Esophagus (tissue), 2 donors: ENCODE measurements at regions not wholly inside any gene's neighbourhood (a gene's known extent, or its start where the extent isn't known, plus 50 kb on each side); places are given as distances from the start of the nearest gene placed in this dataset.
"Not testable (repeated sequence)": the region's sequence is repeated elsewhere in the genome, so short reads cannot be mapped to it uniquely, and the experiment has no call there.

Source experiments
- H3K27ac ChIP-seq, 2 donors: one replicate each; pipeline ENCODE4 v1.5.1; 2013; ENCODE audit warnings: low read depth in 2 of 2, mild to moderate bottlenecking in 2 of 2, inconsistent platforms in 1 of 2, low read length in 1 of 2, moderate library complexity in 1 of 2
- H3K27me3 ChIP-seq, 2 donors: one replicate each; pipeline ENCODE4 v1.6.1; 2013; ENCODE audit warnings: low read length in 2 of 2, control low read depth in 1 of 2, mild to moderate bottlenecking in 1 of 2; ENCODE audit not compliant: insufficient read depth in 2 of 2, control insufficient read depth in 1 of 2
- H3K36me3 ChIP-seq, 2 donors: one replicate each; pipeline ENCODE4 v1.6.1; 2013; ENCODE audit warnings: low read length in 1 of 2; ENCODE audit not compliant: control insufficient read depth in 2 of 2, insufficient read depth in 2 of 2
- H3K4me1 ChIP-seq, 2 donors: one replicate each; pipeline ENCODE4 v1.6.1; 2013; ENCODE audit warnings: low read length in 1 of 2; ENCODE audit not compliant: control insufficient read depth in 2 of 2, insufficient read depth in 2 of 2
- H3K4me3 ChIP-seq, 2 donors: one replicate each; pipeline ENCODE4 v1.5.1; 2013; ENCODE audit warnings: low read length in 2 of 2, mild to moderate bottlenecking in 2 of 2, low read depth in 1 of 2, moderate library complexity in 1 of 2
- H3K9me3 ChIP-seq, 2 donors: one replicate each; pipeline ENCODE4 v1.6.1; 2013; ENCODE audit warnings: mild to moderate bottlenecking in 2 of 2, low read depth in 1 of 2, low read length in 1 of 2, moderate library complexity in 1 of 2; ENCODE audit not compliant: control insufficient read depth in 2 of 2, insufficient read depth in 1 of 2
- WGBS, 2 donors: extraction: QIAGEN DNeasy Blood & Tissue Kit; methylation state at CpG; one replicate each; pipeline ENCODE4 v1.1.7; 2013; 5-methylcytosine and 5-hydroxymethylcytosine counted together
- donor health status: healthy with polysubstance abuse.
- donor health status: Bipolar disorder and iron deficiency.

DNA sequence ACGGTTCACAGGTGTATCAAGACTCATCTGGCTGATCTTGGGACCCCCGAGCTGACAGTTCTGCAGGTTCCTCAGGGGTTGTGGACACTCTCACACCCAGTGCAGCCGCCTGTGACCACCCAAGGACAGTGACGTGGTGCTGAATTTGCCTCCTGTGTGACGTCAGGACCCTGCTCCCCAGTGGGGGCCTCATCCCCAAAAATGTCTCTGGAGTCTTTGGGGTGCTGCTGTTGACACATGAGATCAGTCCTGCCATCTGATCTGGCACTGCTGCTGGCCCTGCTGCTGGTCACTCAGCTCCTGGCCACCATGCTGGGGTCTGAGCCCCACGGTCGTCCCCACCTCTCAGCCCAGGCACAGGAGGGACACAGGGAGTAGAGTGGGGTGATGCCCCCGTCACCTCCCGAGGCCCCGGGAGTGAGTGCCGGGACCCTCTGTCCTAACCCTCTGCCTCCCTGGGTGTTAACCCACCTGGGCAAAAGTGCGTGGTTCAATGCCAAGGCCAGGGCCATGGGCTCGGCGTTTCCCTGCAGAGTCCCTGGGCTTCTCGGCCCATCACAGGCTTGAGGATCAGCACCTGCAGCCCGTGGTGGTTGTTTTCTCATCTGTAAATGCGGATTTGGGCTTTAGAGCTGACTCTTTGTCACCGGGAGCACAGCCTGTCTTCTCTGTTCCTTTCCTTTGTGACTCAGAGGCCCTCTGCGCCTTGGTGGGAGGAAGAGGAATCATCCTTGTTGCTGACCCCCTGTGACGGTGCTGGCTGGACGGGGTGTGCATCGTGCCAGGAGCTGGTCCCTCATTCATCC, 366.0 kb upstream of the SFSWAP start:
- not testable (repeated sequence) for H3K9me3 ChIP-seq, H3K27me3 ChIP-seq, H3K36me3 ChIP-seq, H3K4me3 ChIP-seq, H3K27ac ChIP-seq, H3K4me1 ChIP-seq
- WGBS, 2 donors: 72 to 73% methylated on average over 20 to 22 of the region's 22 CpGs

GRCh38 chr12:131345521-131346436, 365.1 kb upstream of the SFSWAP start:
- H3K9me3 ChIP-seq: peaks cover 0 to 2% of the 10 kb centered on the region in 2 donors
- no peaks in the 10 kb centered on the region for H3K36me3 ChIP-seq
- H3K27me3 ChIP-seq: no peaks in the 10 kb centered on the region
- H3K4me1 ChIP-seq: peaks cover 0 to 2% of the 10 kb centered on the region in 2 donors
- H3K4me3 ChIP-seq: no peak overlapping the region
- H3K27ac ChIP-seq: no peak overlapping the region
- 76 to 77% methylated on average over 14 to 17 of the region's 19 CpGs for WGBS, 2 donors

DNA sequence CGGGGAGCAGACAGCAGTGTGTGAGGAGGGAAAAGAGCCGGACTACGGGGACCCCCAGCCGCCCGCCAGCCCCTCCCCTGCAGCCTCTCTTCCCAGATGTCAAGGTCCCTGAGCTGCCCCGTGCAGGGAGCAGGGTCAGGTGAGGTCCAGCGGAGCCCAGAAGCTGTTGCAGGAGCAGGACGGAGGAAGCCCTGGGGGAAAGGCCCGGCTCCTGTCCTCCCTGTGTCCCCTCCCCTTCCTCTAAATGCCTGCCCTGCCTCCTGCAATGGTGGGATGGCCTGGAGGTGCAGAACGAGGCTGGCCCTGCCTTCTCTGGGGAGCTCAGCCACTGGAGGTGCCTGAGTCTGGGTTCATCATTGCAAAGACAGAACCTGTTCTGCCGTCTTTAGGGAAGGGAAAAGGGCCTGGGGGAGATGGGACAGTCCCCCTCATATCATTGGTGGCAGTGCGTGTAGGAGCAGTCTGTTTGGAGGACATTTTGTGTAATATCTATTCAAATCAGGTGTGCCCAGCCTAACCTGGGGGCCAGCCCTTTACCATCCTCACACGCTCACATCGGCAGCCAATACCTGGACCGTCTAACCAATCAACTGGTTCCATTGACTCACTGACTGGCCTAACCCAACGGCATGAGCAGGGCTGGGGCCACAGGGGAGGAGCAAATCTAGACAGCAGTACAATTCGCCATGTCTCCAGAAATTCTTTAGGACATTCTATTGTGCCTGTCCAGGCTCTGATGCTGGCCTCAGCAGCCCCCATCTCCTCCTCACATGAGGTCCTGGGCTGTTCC, 364.1 kb upstream of the SFSWAP start:
- Histone ChIP-seq H3K4me1 (peaks cover 0 to 2% of the 10 kb centered on the region in 2 donors), H3K27me3 (no peaks in the 10 kb centered on the region), H3K36me3 (no peaks in the 10 kb centered on the region), H3K27ac (no peak overlapping the region), H3K9me3 (peaks cover 2 to 3% of the 10 kb centered on the region in 2 donors), H3K4me3 (no peak overlapping the region)
- 74 to 77% methylated on average over 12 to 13 of the region's 17 CpGs for WGBS, 2 donors

DNA sequence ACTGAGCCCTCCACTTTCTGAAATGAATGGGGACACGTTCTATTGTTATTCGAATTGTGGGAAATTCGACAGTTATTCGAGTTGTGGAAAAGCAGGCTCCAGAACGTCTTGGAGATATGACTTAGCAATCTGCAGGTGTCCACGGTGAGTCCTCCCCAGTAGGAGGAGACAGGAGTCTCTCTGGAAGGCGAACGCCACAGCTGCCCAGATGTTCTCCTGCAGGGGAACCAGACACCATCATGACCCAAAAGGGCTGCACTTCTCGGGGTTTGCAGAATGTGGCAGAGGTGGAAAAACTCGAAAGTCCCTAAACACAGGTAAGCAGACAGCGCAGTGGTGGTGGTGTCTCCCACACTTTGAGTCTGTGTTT, 363.6 kb upstream of the SFSWAP start:
- WGBS, 2 donors: 75 to 82% methylated on average over 11 of the region's 11 CpGs

DNA sequence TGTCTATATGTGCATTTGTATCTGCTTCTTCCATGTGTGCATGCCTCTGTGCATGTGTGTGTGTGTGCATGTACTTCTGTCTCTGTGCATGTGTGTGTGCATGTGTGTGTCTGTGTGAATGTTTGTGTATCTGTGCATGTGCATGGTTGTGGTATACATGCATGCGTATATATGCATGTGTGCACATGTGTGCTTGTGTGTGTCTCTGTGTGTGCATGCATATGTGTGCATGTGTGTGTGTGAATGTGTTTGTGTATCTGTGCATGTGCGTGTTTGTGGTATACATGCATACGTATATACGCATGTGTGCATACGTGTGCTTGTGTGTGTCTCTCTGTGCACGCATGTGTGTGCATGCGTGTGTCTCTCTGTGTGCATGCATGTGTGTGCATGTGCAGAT, 363.2 kb upstream of the SFSWAP start:
- 95 to 97% methylated on average over 7 of the region's 7 CpGs for WGBS, 2 donors
- H3K4me1 ChIP-seq: peaks cover 0 to 2% of the 10 kb centered on the region in 2 donors
- H3K27ac ChIP-seq: no peak overlapping the region
- peaks cover 2 to 3% of the 10 kb centered on the region in 2 donors for H3K9me3 ChIP-seq
- no peak overlapping the region for H3K4me3 ChIP-seq
- no peaks in the 10 kb centered on the region for H3K36me3 ChIP-seq
- no peaks in the 10 kb centered on the region for H3K27me3 ChIP-seq

More for the DNA sequence above, 363.6 kb upstream of the SFSWAP start:
- Histone ChIP-seq H3K36me3 (no peaks in the 10 kb centered on the region), H3K27ac (no peak overlapping the region), H3K4me3 (no peak overlapping the region), H3K9me3 (peaks cover 2 to 3% of the 10 kb centered on the region in 2 donors), H3K27me3 (no peaks in the 10 kb centered on the region), H3K4me1 (peaks cover 0 to 2% of the 10 kb centered on the region in 2 donors)

DNA sequence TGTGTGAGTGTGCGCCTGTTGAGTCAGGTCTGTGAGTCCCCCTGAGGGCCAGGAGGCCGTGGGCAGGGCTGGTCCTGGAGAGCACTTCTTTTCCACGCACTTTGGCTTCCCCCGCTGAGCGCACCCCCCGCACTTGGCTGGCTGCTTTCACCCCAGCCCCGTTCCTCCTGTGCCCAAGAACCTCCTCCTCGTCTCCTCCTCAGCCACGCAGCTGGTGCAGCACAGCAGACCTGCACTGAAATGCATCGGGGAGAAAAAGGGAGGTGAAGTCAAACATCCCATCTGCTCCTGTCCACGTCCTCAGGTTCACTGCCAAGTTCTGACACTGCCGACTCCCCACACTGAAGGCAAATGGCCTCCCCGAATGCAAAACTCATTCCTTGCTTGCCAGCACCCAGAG, 362.7 kb upstream of the SFSWAP start:
- H3K36me3 ChIP-seq: no peaks in the 10 kb centered on the region
- H3K4me3 ChIP-seq: no peak overlapping the region
- H3K4me1 ChIP-seq: peaks cover 0 to 2% of the 10 kb centered on the region in 2 donors
- WGBS, 2 donors: 28 to 40% methylated on average over 13 of the region's 13 CpGs
- no peaks in the 10 kb centered on the region for H3K27me3 ChIP-seq
- peaks cover 2 to 3% of the 10 kb centered on the region in 2 donors for H3K9me3 ChIP-seq
- no peak overlapping the region for H3K27ac ChIP-seq

DNA sequence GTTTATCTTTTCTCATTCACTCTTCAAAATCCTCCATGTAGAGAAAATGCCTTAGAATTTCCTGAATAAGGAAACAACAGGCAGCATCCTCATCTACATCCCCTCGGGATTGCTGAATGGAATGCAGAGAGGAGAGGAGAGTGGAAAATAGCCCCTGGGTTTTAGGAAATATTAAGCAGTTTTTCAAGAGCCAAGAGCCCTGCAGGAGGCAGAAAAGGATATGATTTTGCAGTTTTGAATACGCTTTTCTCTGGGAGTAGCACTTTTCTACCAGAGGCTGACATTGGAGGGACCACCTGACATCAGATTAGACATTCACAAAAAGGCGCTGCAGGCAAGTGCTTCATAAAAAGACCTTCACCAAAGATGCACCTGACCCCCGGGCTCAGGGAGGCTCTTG, 362.2 kb upstream of the SFSWAP start:
- Histone ChIP-seq H3K4me3 (no peak overlapping the region), H3K27me3 (no peaks in the 10 kb centered on the region), H3K9me3 (peaks cover 2 to 3% of the 10 kb centered on the region in 2 donors), H3K4me1 (peaks cover 0 to 2% of the 10 kb centered on the region in 2 donors), H3K36me3 (no peaks in the 10 kb centered on the region), H3K27ac (no peak overlapping the region)
- 39 to 41% methylated on average over 4 of the region's 4 CpGs for WGBS, 2 donors

DNA sequence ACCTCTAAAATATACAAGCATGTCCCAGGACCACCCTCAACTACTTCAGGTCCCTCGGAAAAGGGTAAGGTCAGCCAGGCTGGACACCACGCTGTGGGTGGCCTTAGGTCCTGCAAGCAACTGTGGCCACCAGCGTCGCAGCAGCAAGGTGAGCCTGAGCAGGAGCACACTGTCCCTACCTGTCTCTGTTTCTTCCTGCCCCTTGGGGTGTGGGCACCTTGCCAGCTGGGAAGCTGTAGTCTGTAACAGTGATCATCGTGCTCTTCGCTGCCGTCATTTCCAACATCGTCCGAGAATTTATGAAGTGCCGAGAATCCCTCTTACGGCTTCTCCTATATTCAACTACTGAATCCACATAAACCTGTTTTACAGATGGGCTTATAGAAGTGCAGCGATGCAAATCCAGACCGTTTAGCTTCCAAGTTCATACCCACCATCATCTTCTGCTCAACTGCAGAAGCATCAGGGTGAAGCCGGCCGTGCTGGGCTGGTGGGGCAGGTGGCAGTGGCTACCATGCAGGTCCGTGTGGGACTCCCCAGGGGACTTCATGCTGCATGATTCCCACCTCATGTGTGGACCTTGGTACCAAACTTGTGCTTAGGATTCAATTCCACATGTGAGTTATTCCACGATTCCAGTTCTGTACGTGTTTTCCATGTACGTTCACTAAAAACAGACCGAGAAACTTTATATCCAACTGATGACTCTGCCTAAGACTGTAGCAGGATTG, 361.3 kb upstream of the SFSWAP start:
- Histone ChIP-seq H3K4me3 (no peak overlapping the region), H3K36me3 (no peaks in the 10 kb centered on the region), H3K4me1 (peaks cover 0 to 2% of the 10 kb centered on the region in 2 donors), H3K27me3 (no peaks in the 10 kb centered on the region), H3K9me3 (peaks cover 2 to 3% of the 10 kb centered on the region in 2 donors), H3K27ac (no peak overlapping the region)
- 54 to 67% methylated on average over 20 of the region's 20 CpGs for WGBS, 2 donors

- Histone ChIP-seq H3K9me3 (peaks cover 2 to 3% of the 10 kb centered on the region in 2 donors), H3K4me1 (peaks cover 0 to 2% of the 10 kb centered on the region in 2 donors), H3K27me3 (no peaks in the 10 kb centered on the region), H3K36me3 (no peaks in the 10 kb centered on the region), H3K27ac (no peak overlapping the region), H3K4me3 (no peak overlapping the region)
- 67 to 80% methylated on average over 3 of the region's 3 CpGs for WGBS, 2 donors
Observed at GRCh38 chr12:131350943-131351318, 360.0 kb upstream of the SFSWAP start.
